ENCODE measurements at regions not wholly inside any gene's neighbourhood (a gene's known extent, or its start where the extent isn't known, plus 50 kb on each side); places are given as distances from the start of the nearest gene placed in this dataset.
"Not testable (repeated sequence)": the region's sequence is repeated elsewhere in the genome, so short reads cannot be mapped to it uniquely, and the experiment has no call there.

DNA sequence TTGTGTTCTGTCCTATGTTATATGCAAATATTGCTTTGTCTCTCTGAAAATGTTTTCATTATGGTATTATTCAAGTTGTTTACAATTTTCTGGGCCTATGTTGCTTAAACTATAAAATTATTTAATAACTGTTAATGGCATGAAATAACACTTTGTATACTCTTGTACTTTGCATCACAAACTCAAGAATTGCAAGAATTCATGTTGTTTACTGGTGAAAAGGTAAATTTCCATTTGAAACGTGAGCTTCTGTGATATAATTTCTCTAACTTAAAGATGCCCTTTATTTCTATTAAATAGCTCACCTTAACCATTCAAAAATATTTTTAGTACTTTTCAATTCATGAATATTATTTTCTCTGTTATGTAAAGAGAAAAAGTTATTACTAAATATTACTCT lies 1504.2 kb downstream of the SUCLG1 start:
- Histone ChIP-seq H3K36me3 (ENCODE audit: control insufficient read depth in 2 of 2, insufficient read depth in 1 of 2, low read length in 2 of 2) (no peaks in the 10 kb centered on the region), H3K4me1 (ENCODE audit: control insufficient read depth, insufficient read depth, low read length) (no peaks in the 10 kb centered on the region), H3K4me3 (ENCODE audit: low read depth, low read length) (no peak overlapping the region), H3K9me3 (ENCODE audit: control insufficient read depth, insufficient read depth, low read depth, low read length) (no peaks in the 10 kb centered on the region), H3K27ac (ENCODE audit: extremely low read depth, low read depth, low read length) (no peak overlapping the region)
- ChIA-PET POLR2A (no interaction called here), CTCF (no interaction called here)
- TF ChIP-seq, protein P1, sequence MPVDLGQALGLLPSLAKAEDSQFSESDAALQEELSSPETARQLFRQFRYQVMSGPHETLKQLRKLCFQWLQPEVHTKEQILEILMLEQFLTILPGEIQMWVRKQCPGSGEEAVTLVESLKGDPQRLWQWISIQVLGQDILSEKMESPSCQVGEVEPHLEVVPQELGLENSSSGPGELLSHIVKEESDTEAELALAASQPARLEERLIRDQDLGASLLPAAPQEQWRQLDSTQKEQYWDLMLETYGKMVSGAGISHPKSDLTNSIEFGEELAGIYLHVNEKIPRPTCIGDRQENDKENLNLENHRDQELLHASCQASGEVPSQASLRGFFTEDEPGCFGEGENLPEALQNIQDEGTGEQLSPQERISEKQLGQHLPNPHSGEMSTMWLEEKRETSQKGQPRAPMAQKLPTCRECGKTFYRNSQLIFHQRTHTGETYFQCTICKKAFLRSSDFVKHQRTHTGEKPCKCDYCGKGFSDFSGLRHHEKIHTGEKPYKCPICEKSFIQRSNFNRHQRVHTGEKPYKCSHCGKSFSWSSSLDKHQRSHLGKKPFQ (tag by site-specific recombination; IDR thresholded peaks at IDR 0.05), result no peak
- TF ChIP-seq ZNF221 (tag by site-specific recombination; IDR thresholded peaks at IDR 0.05; ENCODE audit: borderline replicate concordance) (no peak), PRDM1 (tag by site-specific recombination; IDR thresholded peaks at IDR 0.05) (no peak), ZNF473 (tag by site-specific recombination; IDR thresholded peaks at IDR 0.05) (no peak), ZFP37 (tag by site-specific recombination; IDR thresholded peaks at IDR 0.05) (no peak), SCRT2 (tag by site-specific recombination; IDR thresholded peaks at IDR 0.05) (no peak), ZNF335 (tag by site-specific recombination; conservative IDR thresholded peaks at IDR 0.05) (no peak), ZNF23 (tag by site-specific recombination; IDR thresholded peaks at IDR 0.05; ENCODE audit: borderline replicate concordance) (no peak), ZFP3 (tag by site-specific recombination; IDR thresholded peaks at IDR 0.05; ENCODE audit: low read depth) (no peak), ZNF785 (tag by site-specific recombination; IDR thresholded peaks at IDR 0.05) (no peak), OVOL3 (tag by site-specific recombination; IDR thresholded peaks at IDR 0.05) (no peak)
- TF ChIP-seq, protein P2, sequence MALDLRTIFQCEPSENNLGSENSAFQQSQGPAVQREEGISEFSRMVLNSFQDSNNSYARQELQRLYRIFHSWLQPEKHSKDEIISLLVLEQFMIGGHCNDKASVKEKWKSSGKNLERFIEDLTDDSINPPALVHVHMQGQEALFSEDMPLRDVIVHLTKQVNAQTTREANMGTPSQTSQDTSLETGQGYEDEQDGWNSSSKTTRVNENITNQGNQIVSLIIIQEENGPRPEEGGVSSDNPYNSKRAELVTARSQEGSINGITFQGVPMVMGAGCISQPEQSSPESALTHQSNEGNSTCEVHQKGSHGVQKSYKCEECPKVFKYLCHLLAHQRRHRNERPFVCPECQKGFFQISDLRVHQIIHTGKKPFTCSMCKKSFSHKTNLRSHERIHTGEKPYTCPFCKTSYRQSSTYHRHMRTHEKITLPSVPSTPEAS (tag by site-specific recombination; IDR thresholded peaks at IDR 0.05), result no peak
- TF ChIP-seq, protein P3, sequence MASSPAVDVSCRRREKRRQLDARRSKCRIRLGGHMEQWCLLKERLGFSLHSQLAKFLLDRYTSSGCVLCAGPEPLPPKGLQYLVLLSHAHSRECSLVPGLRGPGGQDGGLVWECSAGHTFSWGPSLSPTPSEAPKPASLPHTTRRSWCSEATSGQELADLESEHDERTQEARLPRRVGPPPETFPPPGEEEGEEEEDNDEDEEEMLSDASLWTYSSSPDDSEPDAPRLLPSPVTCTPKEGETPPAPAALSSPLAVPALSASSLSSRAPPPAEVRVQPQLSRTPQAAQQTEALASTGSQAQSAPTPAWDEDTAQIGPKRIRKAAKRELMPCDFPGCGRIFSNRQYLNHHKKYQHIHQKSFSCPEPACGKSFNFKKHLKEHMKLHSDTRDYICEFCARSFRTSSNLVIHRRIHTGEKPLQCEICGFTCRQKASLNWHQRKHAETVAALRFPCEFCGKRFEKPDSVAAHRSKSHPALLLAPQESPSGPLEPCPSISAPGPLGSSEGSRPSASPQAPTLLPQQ (tag by site-specific recombination; IDR thresholded peaks at IDR 0.05), result no peak

DNA sequence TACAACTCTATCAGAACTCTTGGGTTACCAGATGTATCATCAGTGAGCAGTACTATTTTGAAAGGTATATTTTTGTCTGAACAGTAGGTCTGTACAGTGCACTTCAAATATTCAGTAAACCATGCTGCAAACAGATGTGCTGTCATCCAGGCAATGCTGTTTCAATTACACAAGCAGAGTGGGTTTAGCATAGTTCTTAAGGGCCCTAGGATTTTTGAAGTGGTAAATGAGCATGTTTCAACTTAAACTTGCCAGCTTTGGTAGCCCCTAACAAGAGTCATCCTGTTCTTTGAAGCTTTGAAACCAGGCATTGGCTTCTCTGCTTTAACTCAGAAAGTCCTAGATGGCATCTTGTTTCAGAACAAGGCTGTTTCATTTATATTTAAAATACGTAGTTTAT lies 1519.9 kb downstream of the SUCLG1 start:
- H3K9me3 ChIP-seq (ENCODE audit: control insufficient read depth, insufficient read depth, low read depth, low read length), result no peaks in the 10 kb centered on the region
- no peak overlapping the region for H3K27ac ChIP-seq (ENCODE audit: extremely low read depth, low read depth, low read length)
- CTCF ChIA-PET, result no interaction called here
- TF ChIP-seq ZNF777 (tag by site-specific recombination; IDR thresholded peaks at IDR 0.05; ENCODE audit: borderline replicate concordance), result no peak
- no peak overlapping the region for H3K4me3 ChIP-seq (ENCODE audit: low read depth, low read length)
- no peaks in the 10 kb centered on the region for H3K36me3 ChIP-seq (ENCODE audit: control insufficient read depth in 2 of 2, insufficient read depth in 1 of 2, low read length in 2 of 2)
- H3K4me1 ChIP-seq (ENCODE audit: control insufficient read depth, insufficient read depth, low read length), result no peaks in the 10 kb centered on the region
- POLR2A ChIA-PET, result no interaction called here

DNA sequence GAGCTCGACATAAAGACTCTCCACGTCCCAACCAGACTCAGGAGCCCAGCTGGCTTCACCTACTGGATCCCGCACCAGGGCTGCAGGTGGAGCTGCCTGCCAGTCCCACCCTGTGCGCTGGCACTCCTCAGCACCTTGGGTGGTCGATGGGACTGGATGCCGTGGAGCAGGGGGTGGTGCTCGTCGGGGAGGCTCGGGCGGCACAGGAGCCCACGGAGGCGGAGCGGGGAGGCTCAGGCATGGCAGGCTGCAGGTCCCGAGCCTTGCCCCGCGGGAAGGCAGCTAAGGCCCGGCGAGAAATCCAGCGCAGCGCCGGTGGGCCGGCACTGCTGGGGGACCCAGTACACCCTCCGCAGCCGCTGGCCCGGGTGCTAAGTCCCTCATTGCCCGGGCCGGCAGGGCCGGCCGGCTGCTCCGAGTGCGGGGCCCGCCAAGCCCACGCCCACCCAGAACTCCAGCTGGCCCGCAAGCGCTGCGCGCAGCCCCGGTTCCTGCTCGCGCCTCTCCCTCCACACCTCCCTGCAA lies 1520.7 kb downstream of the SUCLG1 start:
- POLR2A ChIA-PET; H3K36me3 ChIP-seq (ENCODE audit: control insufficient read depth in 2 of 2, insufficient read depth in 1 of 2, low read length in 2 of 2); H3K9me3 ChIP-seq (ENCODE audit: control insufficient read depth, insufficient read depth, low read depth, low read length); H3K4me1 ChIP-seq (ENCODE audit: control insufficient read depth, insufficient read depth, low read length); CTCF ChIA-PET; H3K4me3 ChIP-seq (ENCODE audit: low read depth, low read length); H3K27ac ChIP-seq (ENCODE audit: extremely low read depth, low read depth, low read length): not testable (repeated sequence)

DNA sequence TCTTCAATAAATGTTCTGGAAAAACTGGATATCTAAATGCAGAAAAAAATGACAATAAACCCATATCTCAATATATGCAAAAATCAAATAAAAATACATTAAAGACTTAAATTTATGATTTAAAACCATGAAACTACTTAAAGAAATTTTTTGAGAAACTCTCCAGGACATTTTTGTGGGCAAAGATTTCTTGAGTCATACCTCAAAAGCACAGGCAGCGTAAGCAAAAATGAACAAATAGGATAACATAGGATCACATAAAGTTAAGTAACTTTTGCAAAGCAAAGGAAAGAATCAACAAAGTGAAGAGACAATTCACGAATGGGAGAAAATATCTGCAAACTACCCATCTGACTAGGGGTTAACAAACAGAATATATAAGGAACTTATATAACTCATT lies 1545.5 kb downstream of the SUCLG1 start:
- Histone ChIP-seq H3K4me3 (ENCODE audit: low read depth, low read length) (no peak overlapping the region), H3K36me3 (ENCODE audit: control insufficient read depth in 2 of 2, insufficient read depth in 1 of 2, low read length in 2 of 2) (no peaks in the 10 kb centered on the region), H3K27ac (ENCODE audit: extremely low read depth, low read depth, low read length) (no peak overlapping the region), H3K9me3 (ENCODE audit: control insufficient read depth, insufficient read depth, low read depth, low read length) (no peaks in the 10 kb centered on the region), H3K4me1 (ENCODE audit: control insufficient read depth, insufficient read depth, low read length) (no peaks in the 10 kb centered on the region)
- ChIA-PET CTCF (no interaction called here), POLR2A (no interaction called here)
- TF ChIP-seq ZNF707 (tag by site-specific recombination; IDR thresholded peaks at IDR 0.05) (no peak), ZNF184 (tag by site-specific recombination; IDR thresholded peaks at IDR 0.05) (no peak), ZBTB48 (tag by site-specific recombination; IDR thresholded peaks at IDR 0.05) (no peak), ZNF394 (tag by site-specific recombination; IDR thresholded peaks at IDR 0.05; ENCODE audit: borderline replicate concordance) (no peak), BCL11A (tag by site-specific recombination; IDR thresholded peaks at IDR 0.05; ENCODE audit: low read depth) (no peak), ZNF530 (tag by site-specific recombination; IDR thresholded peaks at IDR 0.05; ENCODE audit: low read depth) (no peak)
- TF ChIP-seq, protein P4, sequence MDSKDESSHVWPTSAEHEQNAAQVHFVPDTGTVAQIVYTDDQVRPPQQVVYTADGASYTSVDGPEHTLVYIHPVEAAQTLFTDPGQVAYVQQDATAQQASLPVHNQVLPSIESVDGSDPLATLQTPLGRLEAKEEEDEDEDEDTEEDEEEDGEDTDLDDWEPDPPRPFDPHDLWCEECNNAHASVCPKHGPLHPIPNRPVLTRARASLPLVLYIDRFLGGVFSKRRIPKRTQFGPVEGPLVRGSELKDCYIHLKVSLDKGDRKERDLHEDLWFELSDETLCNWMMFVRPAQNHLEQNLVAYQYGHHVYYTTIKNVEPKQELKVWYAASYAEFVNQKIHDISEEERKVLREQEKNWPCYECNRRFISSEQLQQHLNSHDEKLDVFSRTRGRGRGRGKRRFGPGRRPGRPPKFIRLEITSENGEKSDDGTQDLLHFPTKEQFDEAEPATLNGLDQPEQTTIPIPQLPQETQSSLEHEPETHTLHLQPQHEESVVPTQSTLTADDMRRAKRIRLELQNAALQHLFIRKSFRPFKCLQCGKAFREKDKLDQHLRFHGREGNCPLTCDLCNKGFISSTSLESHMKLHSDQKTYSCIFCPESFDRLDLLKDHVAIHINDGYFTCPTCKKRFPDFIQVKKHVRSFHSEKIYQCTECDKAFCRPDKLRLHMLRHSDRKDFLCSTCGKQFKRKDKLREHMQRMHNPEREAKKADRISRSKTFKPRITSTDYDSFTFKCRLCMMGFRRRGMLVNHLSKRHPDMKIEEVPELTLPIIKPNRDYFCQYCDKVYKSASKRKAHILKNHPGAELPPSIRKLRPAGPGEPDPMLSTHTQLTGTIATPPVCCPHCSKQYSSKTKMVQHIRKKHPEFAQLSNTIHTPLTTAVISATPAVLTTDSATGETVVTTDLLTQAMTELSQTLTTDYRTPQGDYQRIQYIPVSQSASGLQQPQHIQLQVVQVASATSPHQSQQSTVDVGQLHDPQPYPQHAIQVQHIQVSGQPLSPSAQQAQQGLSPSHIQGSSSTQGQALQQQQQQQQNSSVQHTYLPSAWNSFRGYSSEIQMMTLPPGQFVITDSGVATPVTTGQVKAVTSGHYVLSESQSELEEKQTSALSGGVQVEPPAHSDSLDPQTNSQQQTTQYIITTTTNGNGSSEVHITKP (tag by site-specific recombination; IDR thresholded peaks at IDR 0.05), result no peak

Measured in HEK293 (cell line).